ENCODE measurements at regions not wholly inside any gene's neighbourhood (a gene's known extent, or its start where the extent isn't known, plus 50 kb on each side); places are given as distances from the start of the nearest gene placed in this dataset.

DNA sequence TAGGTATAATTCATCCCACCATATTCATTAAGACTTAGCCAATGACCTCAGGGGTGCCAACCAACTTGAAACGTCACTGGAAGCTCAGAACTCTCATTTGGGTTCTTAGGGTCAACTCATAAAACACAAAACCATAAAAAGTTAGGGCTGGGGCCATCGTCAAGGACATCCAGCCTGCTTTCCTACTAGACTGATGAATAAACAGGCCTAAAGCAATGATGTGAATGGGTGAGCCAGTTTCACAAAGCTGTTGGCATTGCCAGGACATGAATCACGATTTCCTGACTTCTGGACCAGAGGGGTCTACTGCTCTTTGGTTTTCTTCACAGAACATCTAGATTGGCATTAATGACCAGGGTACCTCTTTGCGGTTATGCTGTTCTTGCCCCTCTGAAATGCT, 64.7 kb downstream of the EOMES start:
- H3K4me1 ChIP-seq (ENCODE audit: low read length): peaks cover 37% of the 10 kb centered on the region
- no peaks in the 10 kb centered on the region for H3K79me2 ChIP-seq (ENCODE audit: low read length)
- H2AFZ ChIP-seq (ENCODE audit: low read depth, low read length): no peak overlapping the region
- TF ChIP-seq EZH2phosphoT487 (IDR thresholded peaks at IDR 0.05; ENCODE audit: low read depth): no peak
- TF ChIP-seq, protein P1, sequence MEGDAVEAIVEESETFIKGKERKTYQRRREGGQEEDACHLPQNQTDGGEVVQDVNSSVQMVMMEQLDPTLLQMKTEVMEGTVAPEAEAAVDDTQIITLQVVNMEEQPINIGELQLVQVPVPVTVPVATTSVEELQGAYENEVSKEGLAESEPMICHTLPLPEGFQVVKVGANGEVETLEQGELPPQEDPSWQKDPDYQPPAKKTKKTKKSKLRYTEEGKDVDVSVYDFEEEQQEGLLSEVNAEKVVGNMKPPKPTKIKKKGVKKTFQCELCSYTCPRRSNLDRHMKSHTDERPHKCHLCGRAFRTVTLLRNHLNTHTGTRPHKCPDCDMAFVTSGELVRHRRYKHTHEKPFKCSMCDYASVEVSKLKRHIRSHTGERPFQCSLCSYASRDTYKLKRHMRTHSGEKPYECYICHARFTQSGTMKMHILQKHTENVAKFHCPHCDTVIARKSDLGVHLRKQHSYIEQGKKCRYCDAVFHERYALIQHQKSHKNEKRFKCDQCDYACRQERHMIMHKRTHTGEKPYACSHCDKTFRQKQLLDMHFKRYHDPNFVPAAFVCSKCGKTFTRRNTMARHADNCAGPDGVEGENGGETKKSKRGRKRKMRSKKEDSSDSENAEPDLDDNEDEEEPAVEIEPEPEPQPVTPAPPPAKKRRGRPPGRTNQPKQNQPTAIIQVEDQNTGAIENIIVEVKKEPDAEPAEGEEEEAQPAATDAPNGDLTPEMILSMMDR (IDR thresholded peaks at IDR 0.05; ENCODE audit: low read depth, low read length): no peak
- H3K27me3 ChIP-seq (ENCODE audit: low read depth, low read length): no peaks in the 10 kb centered on the region
- H4K20me1 ChIP-seq (ENCODE audit: insufficient read depth, low read length): no peaks in the 10 kb centered on the region
- H3K9ac ChIP-seq (ENCODE audit: low read length): no peak overlapping the region
- no peaks in the 10 kb centered on the region for H3K9me3 ChIP-seq (ENCODE audit: insufficient read depth, low read length)
- no peak overlapping the region for H3K27ac ChIP-seq (ENCODE audit: low read length)
- H3K4me3 ChIP-seq (ENCODE audit: low read length): no peak overlapping the region
- no peaks in the 10 kb centered on the region for H3K36me3 ChIP-seq (replicated peaks; ENCODE audit: low read depth, low read length)
- H3K4me2 ChIP-seq (ENCODE audit: low read length): no peak overlapping the region

DNA sequence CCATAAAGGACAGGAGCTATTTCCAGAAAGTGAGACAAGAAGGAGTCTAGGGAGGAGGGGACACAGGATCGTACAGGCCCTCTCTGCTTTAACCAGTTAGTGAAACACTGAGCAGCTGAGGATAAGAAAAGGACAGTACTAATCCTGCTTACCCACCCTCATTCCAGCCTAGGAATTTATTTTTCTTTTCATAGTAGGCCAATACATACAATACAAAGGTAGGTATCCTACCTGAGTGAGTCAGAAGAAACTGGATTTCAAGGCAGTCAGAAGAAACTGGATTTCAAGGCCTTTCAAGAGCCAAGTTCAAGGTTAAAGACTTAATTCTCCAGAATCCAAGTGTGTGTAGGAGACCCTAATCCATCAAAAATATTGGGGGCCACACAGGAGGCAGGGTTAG, 65.3 kb downstream of the EOMES start:
- H3K36me3 ChIP-seq (replicated peaks; ENCODE audit: low read depth, low read length): no peaks in the 10 kb centered on the region
- H3K4me3 ChIP-seq (ENCODE audit: low read length): no peak overlapping the region
- no peaks in the 10 kb centered on the region for H4K20me1 ChIP-seq (ENCODE audit: insufficient read depth, low read length)
- H2AFZ ChIP-seq (ENCODE audit: low read depth, low read length): no peak overlapping the region
- no peak overlapping the region for H3K27ac ChIP-seq (ENCODE audit: low read length)
- H3K4me1 ChIP-seq (ENCODE audit: low read length): peaks cover 31% of the 10 kb centered on the region
- no peak overlapping the region for H3K4me2 ChIP-seq (ENCODE audit: low read length)
- TF ChIP-seq, protein P1 (IDR thresholded peaks at IDR 0.05; ENCODE audit: low read depth, low read length): no peak
- TF ChIP-seq EZH2phosphoT487 (IDR thresholded peaks at IDR 0.05; ENCODE audit: low read depth): no peak
- no peaks in the 10 kb centered on the region for H3K27me3 ChIP-seq (ENCODE audit: low read depth, low read length)
- H3K9me3 ChIP-seq (ENCODE audit: insufficient read depth, low read length): no peaks in the 10 kb centered on the region
- no peaks in the 10 kb centered on the region for H3K79me2 ChIP-seq (ENCODE audit: low read length)
- H3K9ac ChIP-seq (ENCODE audit: low read length): no peak overlapping the region

DNA sequence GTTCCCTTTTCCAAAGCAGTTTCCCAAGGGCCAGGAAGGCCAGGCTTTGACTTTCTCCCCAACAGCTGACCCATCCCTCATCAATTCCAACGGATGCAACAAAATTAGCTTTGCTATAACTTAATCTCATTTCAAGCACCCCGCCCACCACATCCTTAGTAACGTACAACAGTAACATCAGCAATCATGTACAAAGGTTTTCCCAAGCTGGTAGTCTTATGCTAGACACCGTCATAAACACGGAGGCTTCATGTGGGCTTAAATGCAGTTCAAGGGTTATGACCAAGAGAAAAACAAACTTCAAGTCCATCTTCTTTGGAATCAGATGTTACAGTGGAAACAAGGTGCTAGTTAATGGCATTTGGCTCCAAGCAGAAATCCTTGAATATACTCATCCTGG, 66.6 kb downstream of the EOMES start:
- Histone ChIP-seq H3K27ac (ENCODE audit: low read length) (no peak overlapping the region), H3K36me3 (replicated peaks; ENCODE audit: low read depth, low read length) (no peaks in the 10 kb centered on the region), H3K79me2 (ENCODE audit: low read length) (no peaks in the 10 kb centered on the region), H3K9me3 (ENCODE audit: insufficient read depth, low read length) (no peaks in the 10 kb centered on the region), H3K9ac (ENCODE audit: low read length) (no peak overlapping the region), H3K4me3 (ENCODE audit: low read length) (no peak overlapping the region), H3K27me3 (ENCODE audit: low read depth, low read length) (no peaks in the 10 kb centered on the region), H3K4me2 (ENCODE audit: low read length) (no peak overlapping the region), H3K4me1 (ENCODE audit: low read length) (peaks cover 18% of the 10 kb centered on the region), H4K20me1 (ENCODE audit: insufficient read depth, low read length) (no peaks in the 10 kb centered on the region), H2AFZ (ENCODE audit: low read depth, low read length) (no peak overlapping the region)
- no peak for TF ChIP-seq EZH2phosphoT487 (IDR thresholded peaks at IDR 0.05; ENCODE audit: low read depth)
- TF ChIP-seq, protein P1 (IDR thresholded peaks at IDR 0.05; ENCODE audit: low read depth, low read length): no peak

DNA sequence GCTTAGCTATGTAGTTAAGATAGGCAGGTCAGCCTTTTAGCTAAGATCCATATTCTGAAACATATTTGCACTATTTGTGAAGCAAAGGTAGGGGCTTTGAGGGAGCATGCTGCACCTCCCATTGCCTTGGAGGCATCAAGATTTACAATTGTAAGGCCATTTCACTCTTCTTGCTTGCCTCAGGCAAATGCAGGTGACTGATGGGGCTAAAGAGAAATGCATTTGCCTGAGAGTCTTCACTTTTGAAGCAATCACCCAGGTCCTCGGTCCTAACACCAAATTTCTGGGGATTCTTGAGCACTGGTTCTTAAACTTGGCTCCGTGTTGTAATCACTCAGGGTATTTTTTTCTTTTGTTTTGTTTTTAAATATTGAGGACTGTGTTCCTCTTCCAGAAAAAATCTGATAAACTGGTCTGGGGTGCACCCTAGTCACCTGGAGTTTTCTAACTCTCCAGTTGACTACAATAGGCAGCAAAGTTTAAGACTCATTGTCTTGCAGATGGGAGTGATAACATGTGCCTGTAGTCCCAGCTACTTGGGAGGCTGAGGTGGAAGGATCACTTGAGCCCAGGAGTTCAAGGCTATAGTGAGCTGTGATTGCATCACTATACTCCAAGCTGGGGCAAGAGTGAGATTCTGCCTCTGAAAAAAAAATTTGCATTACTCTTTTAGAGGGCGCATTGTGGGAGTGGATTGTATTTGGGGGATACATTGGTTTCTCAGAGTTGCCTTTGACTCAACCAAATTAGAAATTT, 68.1 kb downstream of the EOMES start:
- Histone ChIP-seq H3K4me1 (ENCODE audit: low read length) (peaks cover 4% of the 10 kb centered on the region; the same call in 1 of the 2 replicates), H4K20me1 (ENCODE audit: insufficient read depth, low read length) (no peaks in the 10 kb centered on the region), H3K4me2 (ENCODE audit: low read length) (no peak overlapping the region), H3K79me2 (ENCODE audit: low read length) (no peaks in the 10 kb centered on the region), H3K4me3 (ENCODE audit: low read length) (no peak overlapping the region), H3K36me3 (replicated peaks; ENCODE audit: low read depth, low read length) (no peaks in the 10 kb centered on the region), H3K9me3 (ENCODE audit: insufficient read depth, low read length) (no peaks in the 10 kb centered on the region), H3K27ac (ENCODE audit: low read length) (no peak overlapping the region), H3K27me3 (ENCODE audit: low read depth, low read length) (no peaks in the 10 kb centered on the region), H3K9ac (ENCODE audit: low read length) (no peak overlapping the region), H2AFZ (ENCODE audit: low read depth, low read length) (no peak overlapping the region)
- no peak for TF ChIP-seq EZH2phosphoT487 (IDR thresholded peaks at IDR 0.05; ENCODE audit: low read depth)
- TF ChIP-seq, protein P1 (IDR thresholded peaks at IDR 0.05; ENCODE audit: low read depth, low read length): no peak

All from OCI-LY3 (cell line).